DOHH2 (cell line): ENCODE measurements at regions not wholly inside any gene's neighbourhood (a gene's known extent, or its start where the extent isn't known, plus 50 kb on each side); places are given as distances from the start of the nearest gene placed in this dataset.
"Not testable (repeated sequence)": the region's sequence is repeated elsewhere in the genome, so short reads cannot be mapped to it uniquely, and the experiment has no call there.

Experiments used
- H3F3A ChIP-seq: fragments of 200-600 bp; sonication (generic), shearing (Covaris generic); 2 replicates; pipeline ENCODE4 v1.6.0; 2016; ENCODE audit warnings: antibody characterized with exemption, mild to moderate bottlenecking; ENCODE audit not compliant: control insufficient read depth, insufficient read depth
- H3K27ac ChIP-seq: fragments of 200-600 bp; sonication (generic); 2 replicates; pipeline ENCODE4 v1.5.1; 2014; ENCODE audit warnings: low read depth, mild to moderate bottlenecking, low read length, moderate library complexity
- H3K27me3 ChIP-seq: fragments of 200-600 bp; sonication (generic); 2 replicates; pipeline ENCODE4 v1.6.1; 2014; ENCODE audit warnings: mild to moderate bottlenecking, low read length, mixed read lengths; ENCODE audit not compliant: control insufficient read depth
- H3K36me3 ChIP-seq: fragments of 200-600 bp; sonication (generic); 2 replicates; pipeline ENCODE4 v1.6.1; 2014; ENCODE audit warnings: mild to moderate bottlenecking, low read length, moderate library complexity, mixed read lengths; ENCODE audit not compliant: control insufficient read depth
- H3K4me1 ChIP-seq: fragments of 200-600 bp; sonication (generic); 2 replicates; pipeline ENCODE4 v1.6.1; 2014; ENCODE audit warnings: mild to moderate bottlenecking, low read length, mixed read lengths; ENCODE audit not compliant: control insufficient read depth
- H3K4me2 ChIP-seq: fragments of 200-600 bp; sonication (generic); 2 replicates; pipeline ENCODE4 v1.6.0; 2014; ENCODE audit warnings: mild to moderate bottlenecking, low read length, moderate library complexity
- H3K4me3 ChIP-seq: fragments of 200-600 bp; sonication (generic); 2 replicates; pipeline ENCODE4 v1.5.1; 2014; ENCODE audit warnings: mild to moderate bottlenecking, low read length, mixed read lengths
- H3K79me2 ChIP-seq: fragments of 200-600 bp; sonication (generic); 2 replicates; pipeline ENCODE4 v1.6.1; 2014; ENCODE audit warnings: mild to moderate bottlenecking, low read length, mixed read lengths; ENCODE audit not compliant: control insufficient read depth
- H3K9me2 ChIP-seq: fragments of 200-600 bp; sonication (generic); replicated peaks from 2 replicates; pipeline ENCODE4 v1.6.1; 2014; ENCODE audit warnings: mild to moderate bottlenecking, low read length, mixed read lengths; ENCODE audit not compliant: control insufficient read depth
- H3K9me3 ChIP-seq: fragments of 200-600 bp; sonication (generic); 2 replicates; pipeline ENCODE4 v1.6.1; 2014; ENCODE audit warnings: antibody characterized with exemption, low read length, mixed read lengths; ENCODE audit not compliant: control insufficient read depth, insufficient read depth
- H4K20me1 ChIP-seq: fragments of 200-600 bp; sonication (generic); 2 replicates; pipeline ENCODE4 v1.6.0; 2014; ENCODE audit warnings: low read depth, mild to moderate bottlenecking, antibody characterized with exemption, low read length, moderate library complexity; ENCODE audit not compliant: control insufficient read depth, insufficient read depth
- EZH2phosphoT487 ChIP-seq: fragments of 200-600 bp; sonication (generic); IDR thresholded peaks from 2 replicates; pipeline ENCODE4 v1.6.1; 2017; ENCODE audit warnings: borderline replicate concordance, mild to moderate bottlenecking, antibody characterized with exemption, low read length, moderate library complexity, mixed read lengths
- TF ChIP-seq, protein P1 (sequence below): fragments of 200-600 bp; sonication (generic); IDR thresholded peaks from one replicate; pipeline ENCODE4 v1.5.1; 2014; ENCODE audit warnings: antibody characterized with exemption, mild to moderate bottlenecking, low read depth, low read length; ENCODE audit not compliant: poor library complexity, severe bottlenecking

DNA sequence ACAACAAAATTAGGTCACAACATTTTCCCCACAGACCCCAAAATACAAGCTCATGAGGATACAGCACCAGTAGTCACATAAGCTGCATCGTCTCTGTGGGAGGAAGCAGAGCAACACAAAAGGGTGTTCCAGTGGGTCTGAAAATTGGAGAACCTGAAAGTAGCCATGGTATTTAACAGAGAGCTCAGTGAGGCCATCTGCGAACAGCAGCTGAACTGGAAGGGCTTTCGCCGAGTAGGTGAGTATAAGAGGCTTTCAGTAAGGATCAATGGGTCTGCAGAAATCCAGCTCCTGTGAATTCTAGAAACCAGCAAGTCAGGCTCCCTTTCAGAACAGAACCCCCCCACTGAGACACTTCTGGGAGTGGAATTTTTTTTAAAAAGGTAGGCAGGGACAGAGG, 120.0 kb upstream of the RREB1 start:
- Histone ChIP-seq H3K9me2 (no peaks in the 10 kb centered on the region), H3K9me3 (no peaks in the 10 kb centered on the region), H4K20me1 (no peaks in the 10 kb centered on the region), H3F3A (no peaks in the 10 kb centered on the region), H3K27ac (no peak overlapping the region), H3K27me3 (no peaks in the 10 kb centered on the region), H3K4me1 (no peaks in the 10 kb centered on the region), H3K36me3 (no peaks in the 10 kb centered on the region), H3K79me2 (no peaks in the 10 kb centered on the region), H3K4me2 (no peak overlapping the region), H3K4me3 (no peak overlapping the region)
- TF ChIP-seq, protein P1, sequence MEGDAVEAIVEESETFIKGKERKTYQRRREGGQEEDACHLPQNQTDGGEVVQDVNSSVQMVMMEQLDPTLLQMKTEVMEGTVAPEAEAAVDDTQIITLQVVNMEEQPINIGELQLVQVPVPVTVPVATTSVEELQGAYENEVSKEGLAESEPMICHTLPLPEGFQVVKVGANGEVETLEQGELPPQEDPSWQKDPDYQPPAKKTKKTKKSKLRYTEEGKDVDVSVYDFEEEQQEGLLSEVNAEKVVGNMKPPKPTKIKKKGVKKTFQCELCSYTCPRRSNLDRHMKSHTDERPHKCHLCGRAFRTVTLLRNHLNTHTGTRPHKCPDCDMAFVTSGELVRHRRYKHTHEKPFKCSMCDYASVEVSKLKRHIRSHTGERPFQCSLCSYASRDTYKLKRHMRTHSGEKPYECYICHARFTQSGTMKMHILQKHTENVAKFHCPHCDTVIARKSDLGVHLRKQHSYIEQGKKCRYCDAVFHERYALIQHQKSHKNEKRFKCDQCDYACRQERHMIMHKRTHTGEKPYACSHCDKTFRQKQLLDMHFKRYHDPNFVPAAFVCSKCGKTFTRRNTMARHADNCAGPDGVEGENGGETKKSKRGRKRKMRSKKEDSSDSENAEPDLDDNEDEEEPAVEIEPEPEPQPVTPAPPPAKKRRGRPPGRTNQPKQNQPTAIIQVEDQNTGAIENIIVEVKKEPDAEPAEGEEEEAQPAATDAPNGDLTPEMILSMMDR = no peak
- TF ChIP-seq EZH2phosphoT487 = no peak

DNA sequence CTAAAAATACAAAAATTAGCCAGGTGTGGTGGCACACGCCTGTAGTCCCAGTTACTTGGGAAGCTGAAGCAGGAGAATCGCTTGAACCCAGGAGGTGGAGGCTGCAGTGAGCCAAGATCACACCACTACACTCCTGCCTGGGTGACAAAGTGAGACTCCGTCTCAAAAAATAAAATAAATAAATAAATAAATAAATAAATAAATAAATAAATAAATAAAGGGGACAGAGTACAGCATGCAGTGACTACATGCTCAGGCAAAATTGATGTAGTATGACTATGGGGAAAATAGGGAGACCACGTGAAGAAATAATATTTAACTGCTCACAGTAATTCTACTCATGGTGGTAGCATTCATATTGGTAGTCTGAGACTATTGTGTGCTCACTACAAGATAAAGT, 117.7 kb upstream of the RREB1 start:
- H3K4me1 ChIP-seq, H4K20me1 ChIP-seq, H3K27ac ChIP-seq, H3K9me3 ChIP-seq, H3K9me2 ChIP-seq, H3K4me2 ChIP-seq, H3K79me2 ChIP-seq, H3K27me3 ChIP-seq, H3F3A ChIP-seq, H3K36me3 ChIP-seq, H3K4me3 ChIP-seq: not testable (repeated sequence)

DNA sequence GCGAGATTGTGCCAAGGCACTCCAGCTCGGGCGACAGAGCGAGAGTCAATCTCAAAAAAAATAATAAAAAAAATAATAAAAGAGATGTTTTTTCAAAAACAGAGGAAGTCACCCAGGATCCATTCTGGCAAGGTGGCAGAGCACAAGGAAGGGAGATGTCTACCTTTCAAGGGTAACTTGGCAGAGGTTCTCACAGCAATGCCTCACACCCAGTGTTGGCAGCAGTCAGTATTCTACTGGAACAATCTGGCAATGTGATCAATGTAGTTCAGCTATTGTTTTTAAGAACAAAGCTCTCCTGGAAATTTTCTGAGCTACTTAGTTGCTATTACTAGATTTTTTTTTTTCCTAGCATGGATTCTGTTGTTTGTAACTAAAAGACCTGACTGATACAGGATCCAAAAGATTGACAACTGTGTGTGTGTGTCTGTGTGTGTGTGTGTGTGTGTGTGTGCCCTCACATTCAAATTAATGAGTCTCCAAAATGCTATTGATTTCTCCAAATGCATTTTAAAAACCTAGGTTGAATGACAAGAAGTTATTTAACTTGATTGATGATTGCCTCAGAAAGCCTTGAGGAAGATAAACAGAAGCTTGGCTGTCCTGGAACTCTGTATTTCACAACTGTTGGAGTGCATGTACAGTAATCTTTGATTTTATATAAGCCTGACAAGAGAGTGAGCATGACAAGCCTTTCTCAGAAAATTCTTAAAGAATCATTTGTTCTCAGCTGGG, 114.1 kb upstream of the RREB1 start:
- Histone ChIP-seq H3K36me3 (no peaks in the 10 kb centered on the region), H3K4me3 (no peak overlapping the region), H3F3A (no peaks in the 10 kb centered on the region), H3K9me3 (no peaks in the 10 kb centered on the region), H3K4me1 (no peaks in the 10 kb centered on the region), H3K79me2 (no peaks in the 10 kb centered on the region), H3K4me2 (no peak overlapping the region), H4K20me1 (no peaks in the 10 kb centered on the region), H3K27ac (no peak overlapping the region), H3K27me3 (peaks cover 4% of the 10 kb centered on the region; the same call in 1 of the 2 replicates), H3K9me2 (no peaks in the 10 kb centered on the region)
- TF ChIP-seq, protein P1 = no peak
- TF ChIP-seq EZH2phosphoT487 = no peak

DNA sequence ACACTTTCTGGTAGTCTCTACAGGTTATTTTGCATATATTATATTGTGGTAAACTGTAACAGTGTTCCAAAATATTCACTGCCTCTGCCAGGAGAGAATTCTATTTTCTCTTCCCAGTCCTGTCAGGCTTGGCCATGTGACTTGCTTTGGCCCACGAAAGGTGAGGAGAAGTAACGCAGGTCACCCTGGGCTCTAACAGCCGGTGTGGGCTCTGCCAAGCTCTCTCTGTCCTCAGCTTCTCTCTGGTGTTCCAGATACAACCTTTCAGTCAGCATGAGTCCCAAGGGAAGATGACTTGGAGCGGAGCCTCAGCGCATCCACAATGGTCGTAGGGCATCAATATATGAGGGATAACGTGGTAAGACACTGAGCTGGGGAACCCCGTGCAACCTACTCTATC, 113.0 kb upstream of the RREB1 start:
- Histone ChIP-seq H3K36me3 (no peaks in the 10 kb centered on the region), H3K9me3 (no peaks in the 10 kb centered on the region), H3F3A (no peaks in the 10 kb centered on the region), H3K79me2 (no peaks in the 10 kb centered on the region), H3K27me3 (peaks cover 4% of the 10 kb centered on the region; the same call in 1 of the 2 replicates), H3K4me3 (no peak overlapping the region), H3K9me2 (no peaks in the 10 kb centered on the region), H3K27ac (no peak overlapping the region), H4K20me1 (no peaks in the 10 kb centered on the region), H3K4me1 (no peaks in the 10 kb centered on the region), H3K4me2 (no peak overlapping the region)
- no peak for TF ChIP-seq EZH2phosphoT487
- TF ChIP-seq, protein P1 = no peak
